ENCODE measurements at regions not wholly inside any gene's neighbourhood (a gene's known extent, or its start where the extent isn't known, plus 50 kb on each side); places are given as distances from the start of the nearest gene placed in this dataset.
"Not testable (repeated sequence)": the region's sequence is repeated elsewhere in the genome, so short reads cannot be mapped to it uniquely, and the experiment has no call there.

GRCh38 chr5:57642066-57642465 is 159.5 kb upstream of the ACTBL2 start:
- DNase-seq = no peak

DNA sequence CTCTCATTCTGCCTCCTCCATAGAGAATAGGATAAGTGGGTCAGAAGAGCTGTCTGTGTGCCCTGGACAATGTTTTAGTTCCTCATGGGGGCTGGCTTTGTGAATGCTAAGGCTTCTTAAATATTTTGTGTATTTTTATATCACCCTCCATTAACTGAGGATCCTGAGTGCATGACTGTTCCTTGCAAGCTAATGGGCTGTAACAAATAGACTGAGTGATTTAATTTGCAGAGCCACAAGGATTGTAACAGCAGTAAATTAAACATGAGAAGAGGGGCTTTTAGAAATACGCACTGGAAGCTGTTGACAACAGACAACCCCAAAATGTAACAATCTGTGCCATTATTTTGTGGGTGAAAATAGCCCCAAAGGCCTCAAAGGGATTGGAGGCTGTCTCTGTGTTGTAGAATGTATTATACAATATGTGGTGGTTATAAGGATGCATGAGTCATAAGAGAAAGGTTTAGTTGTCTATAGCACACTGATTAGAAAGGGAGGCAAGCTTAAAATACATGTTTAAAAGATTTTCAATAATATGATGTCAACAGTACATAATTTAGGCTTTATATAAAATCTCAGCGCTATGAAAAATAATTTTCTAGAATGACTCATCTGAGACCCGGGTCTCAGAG is 152.7 kb upstream of the ACTBL2 start:
- DNase-seq = no peak

DNA sequence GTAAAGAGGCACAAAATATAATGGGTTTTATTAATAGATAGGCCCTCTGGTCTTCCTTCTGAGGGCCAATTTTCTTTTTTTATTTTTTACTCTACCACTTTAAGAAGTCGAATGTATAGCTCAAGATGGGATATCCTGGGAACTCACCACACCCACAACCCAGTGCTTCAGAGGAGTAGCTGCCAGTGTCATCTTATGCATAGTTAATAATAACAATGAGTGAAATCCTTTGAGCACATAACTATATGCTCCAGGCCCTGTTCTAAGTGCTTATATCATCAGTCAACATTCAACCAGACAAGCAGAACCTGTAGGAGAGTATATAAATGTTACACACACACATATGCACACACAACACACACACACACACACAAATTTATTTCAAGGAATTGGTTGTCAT is 150.3 kb upstream of the ACTBL2 start:
- DNase-seq = no peak

GRCh38 chr5:57631139-57631538 is 148.5 kb upstream of the ACTBL2 start:
- DNase-seq = not testable (repeated sequence)

DNA sequence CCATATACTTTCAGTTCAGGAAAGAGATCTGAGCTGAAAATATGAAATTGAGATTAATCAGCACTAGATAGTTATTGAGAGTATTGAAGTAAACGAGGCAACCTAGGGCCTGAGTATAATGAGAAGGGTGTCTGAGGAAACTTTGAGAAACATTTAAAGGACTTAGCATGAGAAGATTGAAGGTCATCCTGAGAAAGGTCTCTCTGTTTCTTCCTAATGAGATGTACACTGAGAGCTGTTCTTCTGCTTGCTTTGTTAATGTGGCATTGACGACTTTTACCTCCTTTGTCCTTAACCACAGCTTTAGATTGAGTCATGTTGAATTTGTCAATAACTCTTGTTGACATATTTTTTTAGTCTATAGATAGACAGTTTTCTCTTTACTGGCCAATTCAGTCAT is 145.1 kb upstream of the ACTBL2 start:
- no peak for DNase-seq

GRCh38 chr5:57626703-57627102 is 144.1 kb upstream of the ACTBL2 start:
- DNase-seq = no peak

GRCh38 chr5:57621624-57622023 is 139.0 kb upstream of the ACTBL2 start:
- DNase-seq = no peak

DNA sequence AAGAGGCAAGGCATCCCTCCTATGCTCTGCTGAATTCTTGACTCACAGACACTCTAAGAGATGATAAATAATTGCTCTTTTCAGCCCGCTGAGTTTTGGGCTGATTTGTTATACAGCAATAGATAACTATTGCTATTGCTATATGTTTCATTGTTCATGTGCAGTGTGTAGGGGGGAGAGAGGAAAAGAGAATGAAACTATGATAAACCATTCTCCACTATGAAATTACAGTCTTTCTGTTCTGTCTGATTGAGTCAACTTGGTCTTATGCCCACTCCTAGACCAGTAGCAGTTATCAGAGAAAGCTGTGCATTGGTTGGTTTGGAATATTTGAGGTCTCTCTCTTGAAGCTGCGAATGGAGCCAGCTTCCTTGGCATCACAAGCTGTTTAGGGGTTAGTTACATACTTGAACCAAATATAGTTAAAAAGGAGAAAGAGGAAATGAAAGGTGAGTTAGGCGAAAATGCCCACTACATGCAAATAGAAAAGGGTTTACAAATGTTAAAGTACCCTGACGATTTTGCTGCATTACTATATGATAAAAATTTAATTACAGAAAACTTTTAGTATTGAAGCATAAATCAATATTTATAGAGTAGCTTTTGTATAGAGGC is 136.3 kb upstream of the ACTBL2 start:
- no peak for DNase-seq

- no peak for DNase-seq
These were observed 131.1 kb upstream of the ACTBL2 start for GRCh38 chr5:57613741-57614140.

- DNase-seq = no peak
These were observed 128.6 kb upstream of the ACTBL2 start for GRCh38 chr5:57611177-57611576.

DNA sequence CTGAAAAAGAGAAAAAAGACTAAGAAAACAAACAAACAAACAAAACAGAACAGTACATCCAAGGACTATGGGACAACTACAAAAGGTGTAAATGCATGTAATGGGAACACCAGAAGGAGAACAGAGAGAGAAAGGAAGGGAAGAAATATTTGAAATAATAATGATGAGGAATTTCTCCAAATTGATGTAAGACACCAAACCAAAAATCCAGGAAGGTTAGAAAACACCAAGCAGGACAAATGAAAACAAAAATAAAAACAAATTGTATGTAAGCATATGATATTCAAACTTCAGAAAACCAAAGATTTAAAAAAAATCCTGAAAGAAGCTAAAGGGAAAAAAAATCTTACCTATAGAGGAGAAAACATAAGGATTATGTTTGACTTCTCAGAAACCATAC is 125.9 kb upstream of the ACTBL2 start:
- no peak for DNase-seq

GRCh38 chr5:57601996-57602395 is 119.4 kb upstream of the ACTBL2 start:
- no peak for DNase-seq

GRCh38 chr5:57600321-57600720 is 117.7 kb upstream of the ACTBL2 start:
- DNase-seq = no peak

- DNase-seq = no peak
These were observed 116.1 kb upstream of the ACTBL2 start for GRCh38 chr5:57598756-57599155.

DNA sequence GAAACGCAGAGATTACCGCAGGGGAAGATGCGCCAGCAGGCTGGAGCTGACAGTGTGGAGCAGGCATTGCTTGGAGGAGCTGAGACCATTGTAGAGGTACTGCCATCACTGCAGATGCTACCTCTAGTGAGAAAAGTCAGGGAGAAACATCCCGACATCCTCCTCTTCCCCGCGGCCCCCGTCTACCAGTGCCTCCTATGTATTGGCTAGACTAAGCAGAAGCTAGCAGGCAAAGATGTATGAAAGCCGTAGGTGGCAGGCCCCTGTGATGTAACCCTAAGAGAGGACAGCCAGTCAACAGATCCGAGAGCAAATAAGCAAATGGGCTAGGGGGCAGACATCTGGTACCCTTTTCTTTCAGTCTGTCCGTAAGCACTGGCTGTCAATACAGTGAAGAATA is 115.5 kb upstream of the ACTBL2 start:
- DNase-seq = no peak

- no peak for DNase-seq
These were observed 112.9 kb upstream of the ACTBL2 start for GRCh38 chr5:57595523-57595991.

GRCh38 chr5:57594436-57594835 is 111.8 kb upstream of the ACTBL2 start:
- no peak for DNase-seq

- DNase-seq = no peak
These were observed 109.6 kb upstream of the ACTBL2 start for GRCh38 chr5:57592236-57592635.

- DNase-seq = no peak
These were observed 104.0 kb upstream of the ACTBL2 start for GRCh38 chr5:57586649-57587048.

GRCh38 chr5:57582578-57583070 is 100.0 kb upstream of the ACTBL2 start:
- DNase-seq = no peak

GRCh38 chr5:57581772-57582171 is 99.2 kb upstream of the ACTBL2 start:
- DNase-seq = no peak

DNA sequence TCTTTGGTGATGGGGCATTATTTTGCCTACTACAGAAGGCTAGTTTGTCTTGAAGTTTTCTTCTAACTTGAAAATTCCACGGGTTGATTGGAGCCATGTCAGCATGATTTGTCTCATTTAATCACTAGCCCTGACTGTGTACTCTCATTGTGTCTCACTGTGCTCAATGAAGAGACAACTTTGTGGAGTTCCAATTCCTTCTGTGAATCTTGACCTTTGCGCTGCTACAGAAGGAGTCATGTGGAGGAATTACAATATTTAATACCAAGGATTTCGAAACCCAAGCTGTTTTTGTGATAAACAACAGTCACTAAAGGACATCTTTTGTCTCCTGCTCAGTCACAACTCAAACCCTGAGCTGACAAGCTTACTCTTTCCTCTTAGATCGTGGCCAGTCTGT is 98.6 kb upstream of the ACTBL2 start:
- no peak for DNase-seq

DNA sequence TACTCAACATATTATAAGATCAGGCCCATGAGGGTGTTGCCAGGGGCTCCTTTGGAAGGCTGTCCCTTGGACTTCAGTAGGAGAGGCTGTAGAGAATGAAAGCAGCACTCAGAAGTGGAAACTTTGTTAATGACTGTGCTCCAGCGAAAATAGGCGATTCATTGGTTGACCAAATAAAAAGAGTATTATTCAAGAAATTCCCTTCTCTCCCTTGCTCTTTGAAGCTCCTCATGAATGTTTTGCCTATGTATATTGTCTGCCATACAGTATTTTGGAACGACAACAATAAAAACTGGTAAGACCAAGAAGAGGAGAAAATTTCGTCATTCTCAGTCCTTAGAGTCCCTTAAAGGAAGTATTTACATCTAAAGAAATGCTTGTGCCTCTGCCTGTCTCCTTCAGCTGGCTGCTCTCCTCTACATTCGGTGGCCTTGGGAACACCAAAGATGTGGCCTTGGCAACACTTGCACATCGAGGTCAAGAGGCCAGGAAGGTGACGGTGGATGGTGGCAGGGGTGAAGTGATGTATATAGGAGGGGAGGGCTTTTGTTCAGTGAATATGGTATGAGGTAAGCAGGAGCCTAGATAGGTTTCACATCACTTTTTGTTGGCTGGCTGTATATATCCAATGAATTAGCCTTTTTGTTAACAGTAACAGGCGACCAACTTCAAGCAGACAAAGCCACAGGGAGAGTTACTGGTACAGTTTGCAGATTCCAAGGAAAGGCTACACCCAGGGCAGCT is 95.0 kb upstream of the ACTBL2 start:
- DNase-seq = no peak

- no peak for DNase-seq
These were observed 93.7 kb upstream of the ACTBL2 start for GRCh38 chr5:57576317-57576716.
